ENCODE measurements at regions not wholly inside any gene's neighbourhood (a gene's known extent, or its start where the extent isn't known, plus 50 kb on each side); places are given as distances from the start of the nearest gene placed in this dataset.
"Not testable (repeated sequence)": the region's sequence is repeated elsewhere in the genome, so short reads cannot be mapped to it uniquely, and the experiment has no call there.

- DNase-seq, result no peak
These were observed 1258.6 kb downstream of the CDH12 start for GRCh38 chr5:21594566-21594965.

- DNase-seq, result no peak
These were observed 1259.9 kb downstream of the CDH12 start for GRCh38 chr5:21593261-21593660.

- no peak for DNase-seq
These were observed 1271.6 kb downstream of the CDH12 start for GRCh38 chr5:21581508-21581907.

- no peak for DNase-seq
These were observed 1278.2 kb downstream of the CDH12 start for GRCh38 chr5:21574961-21575360.

GRCh38 chr5:21574438-21574837 lies 1278.7 kb downstream of the CDH12 start:
- DNase-seq, result no peak

GRCh38 chr5:21573416-21574314 lies 1279.5 kb downstream of the CDH12 start:
- no peak for DNase-seq

GRCh38 chr5:21571196-21571595 lies 1281.9 kb downstream of the CDH12 start:
- DNase-seq, result not testable (repeated sequence)

GRCh38 chr5:21559109-21559508 lies 1294.0 kb downstream of the CDH12 start:
- not testable (repeated sequence) for DNase-seq

GRCh38 chr5:21552263-21552662 lies 1300.9 kb downstream of the CDH12 start:
- not testable (repeated sequence) for DNase-seq

- not testable (repeated sequence) for DNase-seq
These were observed 1302.2 kb downstream of the CDH12 start for GRCh38 chr5:21550916-21551315.

- not testable (repeated sequence) for DNase-seq
These were observed 1305.5 kb downstream of the CDH12 start for GRCh38 chr5:21547656-21548055.

- DNase-seq, result not testable (repeated sequence)
These were observed 1318.0 kb downstream of the CDH12 start for GRCh38 chr5:21535114-21535513.

- DNase-seq, result not testable (repeated sequence)
These were observed 1332.0 kb downstream of the CDH12 start for GRCh38 chr5:21521157-21521556.

- not testable (repeated sequence) for DNase-seq
These were observed 1356.2 kb downstream of the CDH12 start for GRCh38 chr5:21496926-21497325.

- DNase-seq, result not testable (repeated sequence)
These were observed 1357.1 kb downstream of the CDH12 start for GRCh38 chr5:21496056-21496455.

GRCh38 chr5:21495235-21495634 lies 1357.9 kb downstream of the CDH12 start:
- DNase-seq, result not testable (repeated sequence)

GRCh38 chr5:21494033-21494432 lies 1359.1 kb downstream of the CDH12 start:
- DNase-seq, result not testable (repeated sequence)

GRCh38 chr5:21491182-21491581 lies 1362.0 kb downstream of the CDH12 start:
- DNase-seq, result not testable (repeated sequence)

- not testable (repeated sequence) for DNase-seq
These were observed 1364.3 kb downstream of the CDH12 start for GRCh38 chr5:21488828-21489227.

GRCh38 chr5:21485458-21486000 lies 1367.6 kb downstream of the CDH12 start:
- not testable (repeated sequence) for DNase-seq

- DNase-seq, result not testable (repeated sequence)
These were observed 1368.7 kb downstream of the CDH12 start for GRCh38 chr5:21484498-21484889.

GRCh38 chr5:21483790-21484497 lies 1369.2 kb downstream of the CDH12 start:
- DNase-seq, result not testable (repeated sequence)

- not testable (repeated sequence) for DNase-seq
These were observed 1370.0 kb downstream of the CDH12 start for GRCh38 chr5:21482983-21483650.

Measured in DMS 273 treated with DMSO at 0.1 percent for 48 hours (cell line).